Umbilical cord (tissue), 1 donor: ENCODE measurements at regions not wholly inside any gene's neighbourhood (a gene's known extent, or its start where the extent isn't known, plus 50 kb on each side); places are given as distances from the start of the nearest gene placed in this dataset.
"Not testable (repeated sequence)": the region's sequence is repeated elsewhere in the genome, so short reads cannot be mapped to it uniquely, and the experiment has no call there.

ENCODE experiments used
- DNase-seq: peaks from one replicate; pipeline ENCODE4 v3.0.0-alpha.2; 2015; ENCODE audit warnings: low spot score

DNA sequence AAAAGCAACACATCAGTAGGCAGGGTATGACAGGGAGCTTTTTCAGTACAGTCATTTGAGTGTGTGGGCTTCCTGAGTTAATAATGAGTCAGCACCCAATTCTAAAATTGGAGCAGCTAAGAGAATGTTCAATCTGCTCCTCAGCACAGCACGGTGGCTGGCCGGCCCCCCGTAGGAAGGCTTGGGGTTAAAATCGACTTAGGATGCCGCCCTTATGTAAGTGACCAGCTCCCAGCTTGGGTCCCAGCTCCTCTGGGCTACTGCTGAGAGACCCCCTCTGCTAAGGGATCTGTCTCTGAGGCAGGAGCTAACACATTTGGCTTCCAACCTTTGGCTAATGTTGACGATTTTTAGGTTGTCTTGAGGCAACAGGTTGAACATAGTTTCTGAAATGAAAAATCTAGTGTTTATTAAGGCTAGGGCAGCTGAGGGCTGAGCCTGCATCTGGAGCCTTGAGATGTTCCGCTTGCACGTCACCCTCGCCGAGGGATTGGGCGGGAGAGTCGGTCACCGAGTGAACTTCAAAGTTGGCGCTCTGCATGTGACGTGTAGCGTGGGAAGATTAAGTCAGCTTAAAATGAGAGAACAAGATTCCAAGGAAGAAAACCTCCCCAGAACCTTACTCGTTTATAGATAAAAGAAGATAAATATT is 291.3 kb upstream of the PLGLB2 start:
- DNase-seq = not testable (repeated sequence)

DNA sequence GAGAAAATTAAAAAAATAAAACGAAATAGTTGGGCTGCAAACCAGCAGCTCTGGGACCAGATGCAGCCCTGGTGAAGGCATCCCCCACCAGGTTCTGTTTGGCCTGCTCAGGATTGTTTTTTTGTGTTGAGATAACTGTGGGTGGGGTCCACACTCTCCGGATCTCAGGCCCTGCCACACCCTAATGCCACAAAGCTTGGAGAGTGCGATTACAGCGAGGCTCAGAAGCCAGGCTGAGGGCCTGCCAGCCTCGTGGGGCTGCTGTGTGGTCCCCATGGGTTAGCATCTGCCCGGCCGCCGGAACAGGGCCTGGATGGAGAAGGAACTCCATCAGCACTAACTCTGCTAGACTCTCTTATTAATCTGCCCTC is 290.8 kb upstream of the PLGLB2 start:
- not testable (repeated sequence) for DNase-seq

GRCh38 chr2:87458938-87459337 is 288.9 kb upstream of the PLGLB2 start:
- DNase-seq = not testable (repeated sequence)

DNA sequence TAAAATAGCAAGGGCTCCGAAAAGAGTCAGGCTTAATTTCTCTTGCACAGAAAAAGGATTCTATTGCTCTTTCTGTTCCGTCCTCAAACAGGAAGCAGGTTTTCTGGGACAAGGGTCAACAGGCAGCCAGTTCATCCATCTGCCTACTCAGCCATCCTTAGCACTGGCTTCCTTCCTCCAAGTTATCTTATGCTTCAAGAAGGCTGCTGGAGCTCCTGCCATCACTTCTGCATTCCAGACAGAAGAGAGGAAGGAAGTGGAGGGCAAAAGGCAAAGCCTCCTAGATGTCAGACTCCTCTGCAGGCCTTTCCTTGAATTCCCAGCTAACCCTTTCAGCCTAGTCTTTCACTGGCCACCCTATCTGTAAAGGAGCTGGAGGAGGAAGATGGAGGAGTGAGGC is 287.8 kb upstream of the PLGLB2 start:
- not testable (repeated sequence) for DNase-seq

DNA sequence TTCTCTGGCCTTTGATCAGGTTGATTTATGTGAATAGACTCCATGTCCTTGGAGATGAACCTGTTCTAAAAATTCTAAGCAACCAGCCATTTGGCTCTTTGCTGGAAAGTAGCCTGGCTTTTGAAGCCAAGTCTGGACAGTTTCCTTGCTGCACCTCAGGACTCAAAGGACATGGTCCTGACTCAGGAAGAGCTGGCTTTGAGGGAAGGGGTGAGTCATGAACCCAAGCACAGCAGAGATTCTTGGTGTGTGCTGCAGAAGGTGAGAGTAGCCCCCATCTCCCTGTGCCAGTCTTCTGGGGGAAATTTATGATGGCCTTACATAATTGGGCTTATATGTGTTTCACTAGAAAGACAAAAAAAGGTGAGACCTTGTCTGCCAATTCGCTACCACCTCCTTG is 287.2 kb upstream of the PLGLB2 start:
- not testable (repeated sequence) for DNase-seq

DNA sequence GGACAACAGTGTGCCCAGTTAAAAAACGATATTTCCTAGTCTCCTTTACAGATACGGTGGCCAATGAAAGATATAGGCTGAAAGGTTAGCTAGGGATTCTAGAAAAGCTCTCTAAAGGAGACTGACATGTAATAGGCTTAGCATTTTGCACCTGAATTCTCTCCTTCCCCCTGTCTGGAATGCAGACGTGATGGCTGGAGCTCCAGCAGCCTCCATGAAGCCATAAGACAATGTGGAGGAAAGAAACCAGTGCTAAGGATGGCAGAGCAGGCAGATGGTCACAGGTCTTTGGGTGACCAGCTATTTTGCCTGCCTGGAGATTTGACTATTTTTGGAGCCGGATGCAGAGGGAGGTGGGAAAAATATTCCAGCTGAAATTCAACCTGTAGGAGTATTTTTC is 286.2 kb upstream of the PLGLB2 start:
- DNase-seq = not testable (repeated sequence)

DNA sequence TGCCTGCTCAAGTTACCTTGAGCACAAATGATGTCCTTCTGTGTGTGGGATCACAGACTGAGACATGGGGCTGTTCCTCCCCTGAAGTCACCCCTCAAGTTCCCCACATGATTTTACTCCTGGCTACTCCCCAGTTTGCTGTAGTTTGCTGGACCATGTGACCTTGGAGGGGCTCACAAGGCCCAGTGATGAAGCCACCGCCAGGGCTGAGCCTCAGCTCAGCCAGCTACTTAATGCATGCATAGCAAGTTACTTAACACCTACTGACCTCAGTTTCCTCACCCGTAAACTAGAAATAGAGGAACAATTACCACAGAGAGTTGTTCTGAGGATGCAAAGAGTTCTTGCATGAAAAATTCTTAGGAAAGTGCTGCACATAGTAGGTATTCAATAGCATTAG is 283.7 kb upstream of the PLGLB2 start:
- not testable (repeated sequence) for DNase-seq

DNA sequence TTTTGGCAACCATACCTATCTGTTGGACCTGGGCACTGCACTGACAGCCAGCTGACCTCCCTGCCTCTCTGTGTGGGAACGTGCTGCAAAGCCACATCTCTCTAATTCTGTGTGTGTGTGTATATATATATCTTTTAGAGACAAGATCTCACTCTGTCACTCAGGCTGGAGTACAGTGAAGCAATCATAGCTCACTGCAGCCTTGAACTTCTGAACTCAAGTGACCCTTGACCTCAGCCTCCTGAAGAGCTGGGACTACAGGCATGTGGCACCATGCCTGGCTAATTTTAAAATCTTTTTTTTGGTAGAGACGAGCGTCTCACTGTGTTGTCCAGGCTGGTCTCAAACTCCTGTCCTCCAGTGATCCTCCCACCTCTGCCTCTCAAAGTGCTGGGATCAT is 282.2 kb upstream of the PLGLB2 start:
- DNase-seq = not testable (repeated sequence)

GRCh38 chr2:87466591-87467120 is 281.2 kb upstream of the PLGLB2 start:
- DNase-seq = not testable (repeated sequence)

DNA sequence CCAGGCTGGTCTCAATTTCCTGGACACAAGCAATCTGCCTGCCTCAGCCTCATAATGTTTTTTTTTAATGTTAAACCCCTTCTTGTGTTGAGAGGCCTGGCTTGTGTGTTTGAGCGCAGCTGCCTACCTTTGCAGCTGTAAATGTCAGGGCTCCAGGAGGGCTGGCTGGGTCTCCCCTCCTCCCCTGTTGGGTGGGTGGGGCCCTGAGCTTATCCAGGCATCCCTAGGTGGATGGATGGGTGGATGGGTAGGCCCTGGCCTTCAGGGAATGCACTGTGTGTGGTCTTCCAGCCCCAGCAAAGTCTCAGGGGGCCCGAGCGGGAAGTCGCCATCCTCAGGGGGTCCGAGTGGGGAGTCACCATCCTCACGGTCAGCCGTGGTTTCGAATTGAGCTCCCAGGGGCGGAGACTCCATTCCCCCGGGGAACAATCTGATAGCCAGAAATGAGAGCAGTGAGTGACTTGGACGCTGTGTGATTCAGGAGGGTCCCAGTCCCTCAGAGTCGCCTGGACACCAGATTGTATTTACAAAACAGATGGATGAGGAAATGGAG is 279.4 kb upstream of the PLGLB2 start:
- DNase-seq = not testable (repeated sequence)

- not testable (repeated sequence) for DNase-seq
These were observed 278.4 kb upstream of the PLGLB2 start for GRCh38 chr2:87469180-87470151.

GRCh38 chr2:87470381-87471380 is 277.2 kb upstream of the PLGLB2 start:
- DNase-seq = not testable (repeated sequence)

DNA sequence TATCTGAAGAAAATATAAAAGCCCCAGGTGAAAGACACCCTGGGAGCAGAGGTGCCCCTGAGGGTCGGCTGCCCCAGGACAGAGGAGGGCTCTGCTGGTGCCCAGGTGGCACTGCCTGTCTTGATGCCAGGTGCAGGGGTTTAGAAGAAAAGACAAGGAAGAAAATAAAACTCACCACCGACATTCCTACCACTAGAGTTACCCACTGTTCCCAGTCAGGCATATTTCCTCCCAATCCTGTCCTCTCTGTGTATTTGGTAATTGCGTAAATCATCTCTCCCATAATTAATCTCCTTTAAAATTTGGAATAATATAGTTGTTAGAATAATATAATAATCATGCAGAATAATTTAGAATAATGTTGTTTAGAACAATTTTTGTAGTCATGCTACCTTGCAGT is 276.4 kb upstream of the PLGLB2 start:
- DNase-seq = not testable (repeated sequence)

GRCh38 chr2:87476223-87476872 is 271.5 kb upstream of the PLGLB2 start:
- peak; percentile 73 for DNase-seq

DNA sequence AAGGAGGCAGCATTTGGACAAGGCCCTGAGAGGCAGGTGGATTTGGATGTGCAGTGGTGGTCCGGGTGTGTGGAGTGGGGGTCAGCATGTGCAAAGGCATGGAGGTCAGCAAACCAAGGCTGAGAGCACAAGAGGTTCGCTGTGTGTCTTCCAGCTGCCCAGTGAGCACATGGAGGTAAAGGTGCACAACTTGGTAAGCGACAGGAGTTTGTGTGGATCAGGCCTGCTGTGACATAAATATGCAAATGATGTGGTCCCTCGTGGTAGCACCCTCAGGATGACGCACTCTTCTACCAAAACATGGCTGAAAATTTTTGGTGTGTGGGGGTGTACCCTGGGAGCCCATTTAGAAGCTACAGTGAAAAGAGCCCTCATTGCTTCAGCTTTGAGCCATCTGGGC is 271.0 kb upstream of the PLGLB2 start:
- DNase-seq = not testable (repeated sequence)

DNA sequence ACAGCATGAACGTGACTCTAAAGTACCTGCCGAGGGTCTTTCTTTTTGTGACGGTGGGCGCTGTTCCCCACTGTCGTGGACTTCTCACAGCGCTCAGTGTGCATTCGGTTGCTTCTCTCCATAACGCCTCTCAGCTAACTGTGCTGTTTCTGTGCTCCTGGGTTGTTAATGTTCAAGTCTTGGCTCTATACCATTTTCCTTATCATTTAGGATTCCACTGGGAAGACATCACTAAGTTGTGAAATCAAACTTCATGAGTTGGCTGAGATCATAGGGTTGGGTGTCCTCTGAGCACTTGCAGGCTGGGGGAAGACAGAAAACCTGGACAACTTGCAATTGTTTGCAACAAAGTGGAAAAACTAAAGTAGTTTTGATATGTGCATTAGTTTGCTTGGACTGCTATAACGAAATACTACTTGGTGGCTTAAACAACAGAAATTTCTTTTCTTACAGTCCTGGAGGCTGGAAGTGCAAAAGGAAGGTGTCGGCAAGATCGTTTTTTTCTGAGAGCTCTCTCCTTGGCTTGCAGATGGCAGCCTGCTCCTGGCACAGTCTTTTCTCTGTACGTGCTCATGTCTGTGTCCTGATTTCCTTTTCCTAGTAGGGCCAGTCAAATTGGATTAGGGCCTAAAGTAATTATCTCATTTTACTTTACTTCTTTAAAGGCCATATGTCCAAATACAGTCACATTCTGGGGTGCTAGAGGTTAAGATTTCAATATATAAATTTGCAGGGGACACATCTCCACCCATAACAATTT is 270.0 kb upstream of the PLGLB2 start:
- peak; percentile 63 for DNase-seq

DNA sequence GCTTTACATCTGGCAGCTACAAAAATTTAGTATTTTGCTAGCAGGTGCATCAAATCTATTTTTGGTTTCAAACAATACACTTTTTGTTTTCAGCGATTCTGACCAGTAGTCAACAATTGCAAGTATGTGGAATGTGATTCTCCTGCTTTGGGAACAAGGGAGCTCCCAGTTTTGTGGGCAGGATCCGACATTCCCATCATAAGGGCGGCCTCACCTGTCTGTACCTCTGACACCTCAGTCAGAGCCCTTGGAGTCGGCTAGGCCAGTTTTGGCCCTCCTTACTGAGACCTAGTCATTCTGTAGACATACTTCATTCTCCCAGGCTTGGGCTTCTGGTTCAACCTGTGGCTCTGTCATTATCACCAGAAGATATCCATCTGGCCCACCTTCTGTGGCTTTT is 269.0 kb upstream of the PLGLB2 start:
- DNase-seq = not testable (repeated sequence)

DNA sequence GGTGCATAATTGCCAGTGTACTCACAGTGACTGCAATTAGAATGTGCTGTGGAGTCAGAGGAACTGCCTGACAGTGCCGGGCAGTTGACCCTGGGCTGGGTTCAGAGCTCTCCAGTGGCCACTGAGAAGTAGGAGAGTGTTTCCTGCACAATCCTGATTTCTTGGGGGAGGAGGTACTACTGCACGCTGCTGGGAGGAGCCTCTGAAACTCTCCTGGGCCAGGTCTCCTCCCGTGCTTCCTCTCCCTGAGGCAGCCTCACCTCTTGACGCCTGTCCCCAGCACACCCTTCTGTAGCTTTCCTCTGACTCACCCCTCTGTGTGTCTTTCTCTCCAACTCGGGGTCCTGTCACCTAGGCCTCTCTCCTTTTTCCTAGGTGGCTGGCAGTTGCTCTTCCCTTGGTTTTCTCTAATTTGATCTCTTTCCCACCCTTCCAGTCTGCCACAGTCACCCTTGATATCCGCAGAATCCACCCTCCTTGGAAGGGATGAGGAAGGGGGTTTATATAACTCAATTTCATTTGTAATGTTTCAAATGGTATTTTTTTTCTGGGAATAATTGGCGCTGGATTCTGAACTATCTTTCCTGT is 264.7 kb upstream of the PLGLB2 start:
- DNase-seq = not testable (repeated sequence)

GRCh38 chr2:87484363-87484762 is 263.5 kb upstream of the PLGLB2 start:
- not testable (repeated sequence) for DNase-seq
